CD14-positive monocyte (primary cell): ENCODE measurements at regions not wholly inside any gene's neighbourhood (a gene's known extent, or its start where the extent isn't known, plus 50 kb on each side); places are given as distances from the start of the nearest gene placed in this dataset.
"Not testable (repeated sequence)": the region's sequence is repeated elsewhere in the genome, so short reads cannot be mapped to it uniquely, and the experiment has no call there.

ENCODE experiments used
- DNase-seq, 3 donors: peaks; one replicate each; pipeline ENCODE4 v3.0.0-alpha.2; 2011 to 2022
- H2AFZ ChIP-seq: 2 replicates; pipeline ENCODE4 v1.6.0; 2012; ENCODE audit warnings: mild to moderate bottlenecking, low read depth, low read length, inconsistent platforms; ENCODE audit not compliant: insufficient read depth, poor library complexity, severe bottlenecking
- H3K27ac ChIP-seq, 2 donors: 1 replicate in 1 of 2; 2 replicates in 1 of 2; pipeline ENCODE4 v1.5.1; 2012 to 2013; ENCODE audit warnings: low read length in 2 of 2, control low read depth in 1 of 2, inconsistent platforms in 1 of 2, low read depth in 1 of 2, mild to moderate bottlenecking in 1 of 2
- H3K27me3 ChIP-seq, 2 donors: one replicate each; pipeline versions ENCODE4 v1.6.0 to v1.6.1; 2011 to 2013; ENCODE audit warnings: low read length in 2 of 2; ENCODE audit not compliant: control insufficient read depth in 2 of 2, insufficient read depth in 2 of 2
- H3K36me3 ChIP-seq, 2 donors: replicated peaks in 1 of 2; 1 replicate in 1 of 2; 2 replicates in 1 of 2; pipeline versions ENCODE4 v1.5.1 to v1.6.1; 2012 to 2013; ENCODE audit warnings: low read length in 2 of 2, control low read depth in 1 of 2, inconsistent platforms in 1 of 2, mild to moderate bottlenecking in 1 of 2; ENCODE audit not compliant: insufficient read depth in 2 of 2, control insufficient read depth in 1 of 2
- H3K4me1 ChIP-seq, 2 donors: 1 replicate in 1 of 2; 2 replicates in 1 of 2; pipeline versions ENCODE4 v1.5.1 to v1.6.1; 2012 to 2013; ENCODE audit warnings: low read length in 2 of 2, control low read depth in 1 of 2, inconsistent platforms in 1 of 2, mild to moderate bottlenecking in 1 of 2, moderate library complexity in 1 of 2; ENCODE audit not compliant: insufficient read depth in 2 of 2, control insufficient read depth in 1 of 2
- H3K4me2 ChIP-seq: replicated peaks from 2 replicates; pipeline ENCODE3; 2012; ENCODE audit warnings: low read length, moderate library complexity, mild to moderate bottlenecking; ENCODE audit not compliant: poor library complexity, severe bottlenecking; ENCODE audit errors: extremely low read depth
- H3K4me3 ChIP-seq, 3 experiments: fragments of 200-600 bp in 1 of 3; sonication (generic) in 1 of 3; replicated peaks in 1 of 3; 1 replicate in 2 of 3; 2 replicates in 1 of 3; pipeline ENCODE4 v1.5.1; 2011 to 2013; ENCODE audit warnings: low read length in 3 of 3, mild to moderate bottlenecking in 3 of 3, control low read depth in 2 of 3, low read depth in 2 of 3, inconsistent platforms in 1 of 3, moderate library complexity in 1 of 3
- H3K79me2 ChIP-seq: 2 replicates; pipeline ENCODE4 v1.6.0; 2012; ENCODE audit warnings: mild to moderate bottlenecking, control low read depth, inconsistent platforms, low read length, moderate library complexity; ENCODE audit not compliant: insufficient read depth
- H3K9ac ChIP-seq: 2 replicates; pipeline ENCODE4 v1.6.0; 2017; ENCODE audit warnings: low read length, mild to moderate bottlenecking; ENCODE audit not compliant: insufficient read depth, poor library complexity, severe bottlenecking
- H3K9me3 ChIP-seq, 2 donors: replicated peaks in 1 of 2; 1 replicate in 1 of 2; 2 replicates in 1 of 2; pipeline versions ENCODE4 v1.5.1 to v1.6.1; 2012 to 2013; ENCODE audit warnings: low read length in 2 of 2, control low read depth in 1 of 2; ENCODE audit not compliant: control insufficient read depth in 1 of 2, insufficient read depth in 1 of 2
- H4K20me1 ChIP-seq: 2 replicates; pipeline ENCODE4 v1.6.0; 2012; ENCODE audit warnings: mild to moderate bottlenecking, low read length, control low read depth, moderate library complexity; ENCODE audit not compliant: insufficient read depth
- H3K27ac Mint-ChIP-seq, 7 donors: one replicate each; pipeline ENCODE4 v1.8.0; 2020; ENCODE audit warnings: mild to moderate bottlenecking in 7 of 7, mixed read lengths in 7 of 7, moderate library complexity in 6 of 7, inconsistent platforms in 2 of 7
- H3K27me3 Mint-ChIP-seq, 3 donors: one replicate each; pipeline ENCODE4 v1.8.0; 2021 to 2022; ENCODE audit warnings: low read depth in 3 of 3, mild to moderate bottlenecking in 3 of 3, mixed read lengths in 3 of 3, moderate library complexity in 3 of 3, inconsistent platforms in 1 of 3
- H3K36me3 Mint-ChIP-seq, 2 donors: one replicate each; pipeline ENCODE4 v1.8.0; 2020; ENCODE audit warnings: mixed read lengths in 2 of 2, inconsistent platforms in 1 of 2, mild to moderate bottlenecking in 1 of 2
- H3K4me1 Mint-ChIP-seq: one replicate; pipeline ENCODE4 v1.8.0; 2020; ENCODE audit warnings: mild to moderate bottlenecking, mixed read lengths
- H3K4me3 Mint-ChIP-seq, 2 donors: one replicate each; pipeline ENCODE4 v1.8.0; 2020; ENCODE audit warnings: mild to moderate bottlenecking in 2 of 2, mixed read lengths in 2 of 2, moderate library complexity in 1 of 2
- H3K9me3 Mint-ChIP-seq, 7 donors: one replicate each; pipeline ENCODE4 v1.8.0; 2020 to 2022; ENCODE audit warnings: mixed read lengths in 7 of 7, mild to moderate bottlenecking in 6 of 7, moderate library complexity in 6 of 7, inconsistent platforms in 2 of 7
- WGBS: methylation state at CpG from one replicate; pipeline ENCODE4 v1.1.5; 2013; ENCODE audit warnings: missing lambda C conversion rate; ENCODE audit not compliant: insufficient coverage; 5-methylcytosine and 5-hydroxymethylcytosine counted together
- intact Hi-C, 2 donors: fragments of 100-400 bp; cut with micrococcal nuclease; formaldehyde crosslinking; loops; one replicate each; pipeline versions ENCODE4 v1.15.0 to v1.15.1; 2023
- TF ChIP-seq, protein P1 (sequence below): fragments of 200-600 bp; IDR thresholded peaks from one replicate; pipeline ENCODE4 v1.8.0; 2022; ENCODE audit warnings: antibody characterized with exemption, mild to moderate bottlenecking

DNA sequence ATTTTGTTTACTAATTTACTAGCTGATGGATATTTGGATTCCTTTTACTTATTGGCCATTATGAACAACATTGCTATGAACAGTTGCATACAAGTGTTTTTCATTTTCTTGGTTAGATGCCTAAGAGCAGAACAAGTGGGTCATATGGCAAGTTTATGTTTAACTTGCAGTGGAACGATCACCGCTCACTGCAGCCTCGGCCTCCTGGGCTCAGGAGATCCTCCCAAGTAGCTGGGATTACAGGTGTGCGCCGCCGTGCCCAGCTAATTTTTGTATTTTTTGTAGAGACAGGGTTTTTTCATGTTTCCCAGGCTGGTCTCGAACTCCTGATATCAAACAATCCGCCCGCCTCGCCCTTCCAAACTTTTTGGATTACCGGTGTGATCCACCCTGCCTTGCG lies 820.5 kb upstream of the TMPRSS15 start:
- Mint-ChIP-seq H3K4me1 (no peaks in the 10 kb centered on the region), H3K36me3 (no peaks in the 10 kb centered on the region), H3K27ac (no peak overlapping the region), H3K27me3 (no peaks in the 10 kb centered on the region), H3K9me3 (peaks cover 0 to 7% (median 2%) of the 10 kb centered on the region in 7 donors), H3K4me3 (no peak overlapping the region)
- intact Hi-C loops, result no loop called here
- no peak overlapping the region for H3K4me2 ChIP-seq
- no peaks in the 10 kb centered on the region for H3K79me2 ChIP-seq
- no peak overlapping the region for H3K4me3 ChIP-seq
- no peak for DNase-seq
- no peaks in the 10 kb centered on the region for H4K20me1 ChIP-seq
- no peak overlapping the region for H2AFZ ChIP-seq
- WGBS, result 93% methylated on average over 4 of the region's 12 CpGs
- no peak overlapping the region for H3K27ac ChIP-seq
- TF ChIP-seq, protein P1, sequence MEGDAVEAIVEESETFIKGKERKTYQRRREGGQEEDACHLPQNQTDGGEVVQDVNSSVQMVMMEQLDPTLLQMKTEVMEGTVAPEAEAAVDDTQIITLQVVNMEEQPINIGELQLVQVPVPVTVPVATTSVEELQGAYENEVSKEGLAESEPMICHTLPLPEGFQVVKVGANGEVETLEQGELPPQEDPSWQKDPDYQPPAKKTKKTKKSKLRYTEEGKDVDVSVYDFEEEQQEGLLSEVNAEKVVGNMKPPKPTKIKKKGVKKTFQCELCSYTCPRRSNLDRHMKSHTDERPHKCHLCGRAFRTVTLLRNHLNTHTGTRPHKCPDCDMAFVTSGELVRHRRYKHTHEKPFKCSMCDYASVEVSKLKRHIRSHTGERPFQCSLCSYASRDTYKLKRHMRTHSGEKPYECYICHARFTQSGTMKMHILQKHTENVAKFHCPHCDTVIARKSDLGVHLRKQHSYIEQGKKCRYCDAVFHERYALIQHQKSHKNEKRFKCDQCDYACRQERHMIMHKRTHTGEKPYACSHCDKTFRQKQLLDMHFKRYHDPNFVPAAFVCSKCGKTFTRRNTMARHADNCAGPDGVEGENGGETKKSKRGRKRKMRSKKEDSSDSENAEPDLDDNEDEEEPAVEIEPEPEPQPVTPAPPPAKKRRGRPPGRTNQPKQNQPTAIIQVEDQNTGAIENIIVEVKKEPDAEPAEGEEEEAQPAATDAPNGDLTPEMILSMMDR, result no peak
- peaks cover 0 to 3% of the 10 kb centered on the region in 2 donors for H3K9me3 ChIP-seq
- H3K9ac ChIP-seq, result no peak overlapping the region
- H3K27me3 ChIP-seq, result no peaks in the 10 kb centered on the region
- no peaks in the 10 kb centered on the region for H3K36me3 ChIP-seq
- H3K4me1 ChIP-seq, result no peaks in the 10 kb centered on the region

DNA sequence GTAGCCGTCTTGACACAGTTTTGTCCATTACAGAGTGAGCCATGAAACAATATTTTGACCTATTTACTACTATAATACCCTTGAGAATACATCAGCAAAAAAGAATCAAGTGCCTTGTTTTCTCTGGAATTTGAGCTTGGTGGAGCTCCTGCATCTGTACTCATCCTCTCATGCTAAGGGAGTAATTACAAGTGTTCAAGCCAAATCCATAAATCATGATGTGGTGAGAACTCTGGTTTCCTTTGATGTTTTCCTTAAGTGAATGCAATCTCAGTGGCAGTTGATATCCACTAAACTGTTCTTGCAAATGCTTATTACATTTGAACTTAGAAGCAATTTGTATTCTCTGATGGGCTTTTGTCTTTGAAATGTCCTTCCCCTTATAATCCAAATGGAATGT lies 824.6 kb upstream of the TMPRSS15 start:
- no peak overlapping the region for H3K4me3 ChIP-seq
- Mint-ChIP-seq H3K27ac (no peak overlapping the region), H3K27me3 (no peaks in the 10 kb centered on the region), H3K9me3 (peaks cover 0 to 7% (median 4%) of the 10 kb centered on the region in 7 donors), H3K4me1 (no peaks in the 10 kb centered on the region), H3K4me3 (no peak overlapping the region), H3K36me3 (no peaks in the 10 kb centered on the region)
- TF ChIP-seq, protein P1, result no peak
- H3K4me1 ChIP-seq, result no peaks in the 10 kb centered on the region
- no peak overlapping the region for H2AFZ ChIP-seq
- intact Hi-C loops, result no loop called here
- H3K27me3 ChIP-seq, result no peaks in the 10 kb centered on the region
- H3K4me2 ChIP-seq, result no peak overlapping the region
- no peak overlapping the region for H3K27ac ChIP-seq
- no peaks in the 10 kb centered on the region for H3K79me2 ChIP-seq
- DNase-seq, result no peak
- no peaks in the 10 kb centered on the region for H3K36me3 ChIP-seq
- H3K9ac ChIP-seq, result no peak overlapping the region
- no CpG with 5 or more reads among the region's 1 CpG for WGBS
- H3K9me3 ChIP-seq, result peaks cover 0 to 1% of the 10 kb centered on the region in 2 donors
- H4K20me1 ChIP-seq, result no peaks in the 10 kb centered on the region

DNA sequence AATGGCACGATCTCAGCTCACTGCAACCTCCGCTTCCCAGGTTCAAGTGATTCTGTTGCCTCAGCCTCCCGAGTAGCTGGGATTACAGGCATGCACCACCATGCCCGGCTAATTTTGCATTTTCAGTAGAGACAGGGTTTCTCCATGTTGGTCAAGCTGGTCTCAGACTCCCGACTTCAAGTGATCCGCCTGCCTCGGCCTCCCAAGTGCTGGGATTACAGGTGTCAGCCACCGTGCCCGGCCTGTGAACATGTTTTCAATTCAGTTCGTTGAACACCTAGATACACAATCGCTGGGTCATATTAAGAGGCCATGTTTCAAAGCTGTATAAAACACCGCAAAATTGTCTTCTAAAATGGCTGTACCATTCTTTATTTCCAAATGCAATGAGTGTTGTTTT lies 830.3 kb upstream of the TMPRSS15 start:
- H3K27ac Mint-ChIP-seq, intact Hi-C loops, H2AFZ ChIP-seq, H3K27me3 Mint-ChIP-seq, H3K9me3 ChIP-seq, H3K4me3 Mint-ChIP-seq, DNase-seq, H3K36me3 ChIP-seq, H3K4me2 ChIP-seq, H3K27ac ChIP-seq, H3K27me3 ChIP-seq, H4K20me1 ChIP-seq, H3K4me3 ChIP-seq, H3K9ac ChIP-seq, H3K4me1 Mint-ChIP-seq, H3K4me1 ChIP-seq, H3K79me2 ChIP-seq, H3K36me3 Mint-ChIP-seq: not testable (repeated sequence)
- 99% methylated on average over 7 of the region's 12 CpGs for WGBS
- H3K9me3 Mint-ChIP-seq, result peaks cover 0 to 11% (median 8%) of the 10 kb centered on the region in 7 donors
